Neuronal stem cell (in vitro differentiated cells): ENCODE measurements at regions not wholly inside any gene's neighbourhood (a gene's known extent, or its start where the extent isn't known, plus 50 kb on each side); places are given as distances from the start of the nearest gene placed in this dataset.
"Not testable (repeated sequence)": the region's sequence is repeated elsewhere in the genome, so short reads cannot be mapped to it uniquely, and the experiment has no call there.

Experiments used
- DNase-seq: peaks from one replicate; pipeline ENCODE4 v3.0.0-alpha.2; 2013; ENCODE audit warnings: low spot score
- H2AFZ ChIP-seq: one replicate; pipeline ENCODE4 v1.6.1; 2013; ENCODE audit warnings: mild to moderate bottlenecking, low read length, inconsistent platforms
- H2AK5ac ChIP-seq: 2 replicates; pipeline ENCODE4 v1.6.1; 2013; ENCODE audit warnings: low read depth, mild to moderate bottlenecking, inconsistent platforms, low read length, moderate library complexity, mixed read lengths
- H2BK120ac ChIP-seq: 2 replicates; pipeline ENCODE4 v1.6.1; 2013; ENCODE audit warnings: low read depth, mild to moderate bottlenecking, inconsistent platforms, low read length, moderate library complexity, mixed read lengths
- H2BK12ac ChIP-seq: one replicate; pipeline ENCODE4 v1.6.1; 2013; ENCODE audit warnings: low read length, inconsistent platforms
- H2BK15ac ChIP-seq: 2 replicates; pipeline ENCODE4 v1.6.1; 2013; ENCODE audit warnings: mild to moderate bottlenecking, low read length, inconsistent platforms, mixed read lengths
- H2BK5ac ChIP-seq: one replicate; pipeline ENCODE4 v1.6.1; 2013; ENCODE audit warnings: inconsistent platforms, mild to moderate bottlenecking, low read length, moderate library complexity
- H3K14ac ChIP-seq: one replicate; pipeline ENCODE4 v1.6.1; 2013; ENCODE audit warnings: low read length, inconsistent platforms
- H3K18ac ChIP-seq: 2 replicates; pipeline ENCODE4 v1.6.1; 2013; ENCODE audit warnings: low read length, inconsistent platforms
- H3K23ac ChIP-seq: 2 replicates; pipeline ENCODE4 v1.6.1; 2013; ENCODE audit warnings: low read depth, mild to moderate bottlenecking, mixed read lengths, low read length, inconsistent platforms; ENCODE audit not compliant: poor library complexity
- H3K27ac ChIP-seq: replicated peaks from 3 replicates; pipeline ENCODE4 v1.5.1; 2013; ENCODE audit warnings: low read length, inconsistent platforms
- H3K27me3 ChIP-seq, 3 experiments: 2 replicates each; pipeline ENCODE4 v1.6.1; 2013; ENCODE audit warnings: low read length in 3 of 3, mild to moderate bottlenecking in 2 of 3, inconsistent platforms in 1 of 3, low read depth in 1 of 3, mixed read lengths in 1 of 3, moderate library complexity in 1 of 3; ENCODE audit not compliant: control insufficient read depth in 3 of 3, insufficient read depth in 3 of 3
- H3K36me3 ChIP-seq, 2 donors: replicated peaks in 1 of 2; 2 replicates each; pipeline ENCODE4 v1.6.1; 2013; ENCODE audit warnings: low read length in 2 of 2; ENCODE audit not compliant: control insufficient read depth in 2 of 2, insufficient read depth in 2 of 2
- H3K4ac ChIP-seq: 2 replicates; pipeline ENCODE4 v1.6.1; 2013; ENCODE audit warnings: inconsistent platforms, mild to moderate bottlenecking, low read length, moderate library complexity
- H3K4me1 ChIP-seq, 2 donors: 1 replicate in 1 of 2; 2 replicates in 1 of 2; pipeline ENCODE4 v1.6.1; 2013; ENCODE audit warnings: low read length in 2 of 2, low read depth in 1 of 2; ENCODE audit not compliant: control insufficient read depth in 2 of 2, insufficient read depth in 1 of 2
- H3K4me2 ChIP-seq: one replicate; pipeline ENCODE4 v1.6.1; 2013; ENCODE audit warnings: mild to moderate bottlenecking, low read length, inconsistent platforms; ENCODE audit not compliant: insufficient read depth, poor library complexity, severe bottlenecking
- H3K4me3 ChIP-seq, 2 donors: 2 replicates each; pipeline ENCODE4 v1.5.1; 2013; ENCODE audit warnings: low read length in 2 of 2, mild to moderate bottlenecking in 2 of 2, inconsistent platforms in 1 of 2, moderate library complexity in 1 of 2
- H3K79me1 ChIP-seq: one replicate; pipeline ENCODE4 v1.6.1; 2013; ENCODE audit warnings: low read depth, mild to moderate bottlenecking, inconsistent platforms, low read length, moderate library complexity
- H3K9ac ChIP-seq: one replicate; pipeline ENCODE4 v1.6.1; 2013; ENCODE audit warnings: mild to moderate bottlenecking, low read depth, low read length, inconsistent platforms; ENCODE audit not compliant: poor library complexity
- H3K9me3 ChIP-seq, 2 donors: replicated peaks in 1 of 2; 2 replicates each; pipeline versions ENCODE3 to v1.6.1; 2013; ENCODE audit warnings: low read length in 2 of 2, mild to moderate bottlenecking in 2 of 2, inconsistent platforms in 1 of 2, low read depth in 1 of 2, mixed read lengths in 1 of 2, moderate library complexity in 1 of 2; ENCODE audit not compliant: control insufficient read depth in 2 of 2, insufficient read depth in 1 of 2
- H4K8ac ChIP-seq: one replicate; pipeline ENCODE4 v1.6.1; 2013; ENCODE audit warnings: low read depth, mild to moderate bottlenecking, inconsistent platforms, low read length, moderate library complexity
- H4K91ac ChIP-seq: one replicate; pipeline ENCODE4 v1.6.1; 2013; ENCODE audit warnings: low read length, low read depth, mild to moderate bottlenecking, inconsistent platforms; ENCODE audit not compliant: poor library complexity
- WGBS, 2 donors: extraction: QIAGEN DNeasy Blood & Tissue Kit; methylation state at CpG; one replicate each; pipeline ENCODE4 v1.1.7; 2013; ENCODE audit warnings: missing lambda C conversion rate in 2 of 2, mixed read lengths in 1 of 2; ENCODE audit not compliant: insufficient read length in 2 of 2, insufficient replicate concordance in 1 of 2; ENCODE audit errors: extremely low coverage in 2 of 2; 5-methylcytosine and 5-hydroxymethylcytosine counted together

GRCh38 chr17:64718058-64718457 lies 56.0 kb upstream of the SMURF2 start:
- Histone ChIP-seq H2BK12ac (no peak overlapping the region), H3K27me3 (no peaks in the 10 kb centered on the region), H3K9me3 (no peaks in the 10 kb centered on the region), H2AK5ac (no peak overlapping the region), H2AFZ (no peak overlapping the region), H3K79me1 (no peaks in the 10 kb centered on the region), H2BK5ac (no peak overlapping the region), H4K8ac (no peak overlapping the region), H3K4me2 (no peak overlapping the region), H3K9ac (no peak overlapping the region), H2BK15ac (no peak overlapping the region), H3K36me3 (no peaks in the 10 kb centered on the region), H2BK120ac (no peak overlapping the region), H4K91ac (no peak overlapping the region), H3K27ac (no peak overlapping the region), H3K18ac (no peak overlapping the region), H3K4me1 (peaks cover 0 to 1% of the 10 kb centered on the region in 2 donors), H3K4me3 (no peak overlapping the region), H3K14ac (no peak overlapping the region), H3K4ac (no peak overlapping the region), H3K23ac (no peak overlapping the region)
- no CpG with 5 or more reads among the region's 1 CpG for WGBS, 2 donors
- DNase-seq, result no peak

DNA sequence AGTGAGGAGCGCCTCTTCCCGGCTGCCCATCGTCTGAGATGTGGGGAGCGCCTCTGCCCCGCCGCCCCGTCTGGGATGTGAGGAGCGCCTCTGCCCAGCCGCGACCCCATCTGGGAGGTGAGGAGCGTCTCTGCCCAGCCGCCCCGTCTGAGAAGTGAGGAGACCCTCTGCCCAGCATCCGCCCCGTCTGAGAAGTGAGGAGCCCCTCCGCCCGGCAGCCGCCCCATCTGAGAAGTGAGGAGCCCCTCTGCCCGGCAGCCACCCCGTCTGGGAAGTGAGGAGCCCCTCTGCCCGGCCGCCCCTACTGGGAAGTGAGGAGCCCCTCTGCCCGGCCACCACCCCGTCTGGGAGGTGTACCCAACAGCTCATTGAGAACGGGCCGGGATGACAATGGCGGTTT lies 54.4 kb upstream of the SMURF2 start:
- H3K4me1 ChIP-seq, H3K23ac ChIP-seq, H2BK120ac ChIP-seq, H3K4me3 ChIP-seq, H3K14ac ChIP-seq, H3K4ac ChIP-seq, H4K91ac ChIP-seq, H2AK5ac ChIP-seq, H3K18ac ChIP-seq, H3K36me3 ChIP-seq, H3K27ac ChIP-seq, H3K4me2 ChIP-seq, DNase-seq, H2BK12ac ChIP-seq, H2BK15ac ChIP-seq, H3K27me3 ChIP-seq, H3K9me3 ChIP-seq, H2AFZ ChIP-seq, H3K79me1 ChIP-seq, H3K9ac ChIP-seq, H4K8ac ChIP-seq, H2BK5ac ChIP-seq: not testable (repeated sequence)
- WGBS, 2 donors, result no CpG with 5 or more reads among the region's 27 CpGs

GRCh38 chr17:64713786-64714185 lies 51.7 kb upstream of the SMURF2 start:
- not testable (repeated sequence) for H4K8ac ChIP-seq, H3K36me3 ChIP-seq, H3K4ac ChIP-seq, H3K79me1 ChIP-seq, H2AK5ac ChIP-seq, H3K27me3 ChIP-seq, H2BK5ac ChIP-seq, H3K4me1 ChIP-seq, H2AFZ ChIP-seq, H3K4me3 ChIP-seq, H4K91ac ChIP-seq, H3K23ac ChIP-seq, DNase-seq, H3K18ac ChIP-seq, H3K9ac ChIP-seq, H3K27ac ChIP-seq, H3K9me3 ChIP-seq, H2BK120ac ChIP-seq, H3K4me2 ChIP-seq, H2BK12ac ChIP-seq, H2BK15ac ChIP-seq, H3K14ac ChIP-seq
- no CpG with 5 or more reads among the region's 7 CpGs for WGBS, 2 donors

DNA sequence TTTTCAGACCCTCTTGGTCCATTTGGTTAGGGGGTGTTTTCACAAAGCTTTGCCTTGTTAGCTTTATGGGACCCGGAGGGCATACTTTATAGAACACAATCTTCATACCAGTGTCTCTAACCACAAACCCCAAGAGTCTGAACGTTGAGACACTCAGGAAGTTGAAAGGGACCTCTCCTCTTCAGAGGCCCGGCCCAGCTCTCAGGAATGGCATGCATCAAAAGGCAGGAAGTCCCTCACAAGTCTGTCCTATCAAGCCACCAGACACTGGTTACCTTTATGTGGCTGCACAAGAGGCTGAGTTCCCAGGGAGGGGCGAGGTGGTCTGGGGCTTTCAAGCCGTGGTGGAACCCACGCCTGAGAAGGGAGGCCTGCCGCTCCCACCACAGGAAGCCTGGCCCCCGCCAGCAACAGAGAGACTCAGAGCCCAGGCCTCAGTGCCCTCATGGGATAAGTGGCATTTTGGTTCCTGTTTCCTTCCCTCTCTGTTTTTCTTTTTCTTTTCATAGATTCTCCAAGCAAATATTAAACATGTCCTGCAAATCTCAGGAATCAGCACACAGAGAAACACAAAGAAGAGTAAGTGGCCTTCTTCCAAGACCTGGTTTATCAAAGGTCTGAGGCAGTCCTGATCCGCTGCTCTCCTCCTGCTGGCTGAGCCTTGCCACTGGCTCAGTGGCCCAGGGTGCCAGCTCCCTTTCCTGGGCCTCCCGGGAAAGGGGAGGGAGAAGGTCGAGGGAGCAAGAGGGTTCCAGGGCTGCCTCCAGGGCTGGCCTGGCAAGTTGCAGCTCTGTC lies 50.6 kb upstream of the SMURF2 start:
- H3K18ac ChIP-seq, result peak overlapping the region; percentile 76
- H2BK120ac ChIP-seq, DNase-seq, H3K4ac ChIP-seq, H3K36me3 ChIP-seq, H3K9ac ChIP-seq, H3K4me1 ChIP-seq, H3K79me1 ChIP-seq, H2AK5ac ChIP-seq, H4K91ac ChIP-seq, H2BK15ac ChIP-seq, H3K14ac ChIP-seq, H3K9me3 ChIP-seq, H3K4me2 ChIP-seq, H3K23ac ChIP-seq, H3K27ac ChIP-seq, H2BK5ac ChIP-seq, H3K27me3 ChIP-seq, H3K4me3 ChIP-seq: not testable (repeated sequence)
- H2AFZ ChIP-seq, result peak overlapping the region; percentile 61
- H2BK12ac ChIP-seq, result peak overlapping the region; percentile 41
- H4K8ac ChIP-seq, result peak overlapping the region; percentile 43
- no CpG with 5 or more reads among the region's 11 CpGs for WGBS, 2 donors
